ENCODE measurements at regions not wholly inside any gene's neighbourhood (a gene's known extent, or its start where the extent isn't known, plus 50 kb on each side); places are given as distances from the start of the nearest gene placed in this dataset.

DNA sequence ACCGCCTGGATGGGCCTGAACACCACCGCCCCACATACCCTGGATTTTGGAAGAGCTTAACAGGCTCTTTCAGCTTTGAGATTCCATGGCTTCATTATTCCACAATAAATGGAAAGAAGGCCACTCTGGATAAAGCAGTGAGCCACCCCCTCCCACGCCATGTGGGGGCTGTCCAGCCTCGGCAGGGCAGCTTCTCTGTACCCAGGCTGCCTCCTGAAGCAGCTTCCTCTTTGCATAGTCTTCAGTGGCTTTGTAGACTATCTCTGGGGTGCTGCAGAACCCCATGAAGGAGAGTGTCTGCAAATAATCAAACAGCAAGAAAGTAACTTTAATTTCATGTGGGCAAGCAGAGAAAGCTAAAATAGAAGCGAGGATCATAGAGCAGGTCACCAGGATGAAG is 96.6 kb upstream of the NXT1 start:
- Histone ChIP-seq H3K9me3 (ENCODE audit: insufficient read depth, low read depth, low read length) (no peaks in the 10 kb centered on the region), H3K9ac (ENCODE audit: low read length) (no peak overlapping the region), H3K27me3 (ENCODE audit: insufficient read depth, low read length) (no peaks in the 10 kb centered on the region), H3K4me3 (ENCODE audit: insufficient read depth, low read depth, low read length) (no peak overlapping the region), H3K36me3 (ENCODE audit: insufficient read depth, low read length) (no peaks in the 10 kb centered on the region), H3K4me1 (ENCODE audit: insufficient read depth, low read length) (peaks cover 34% of the 10 kb centered on the region), H4K20me1 (ENCODE audit: insufficient read depth, low read length) (no peaks in the 10 kb centered on the region), H3K4me2 (ENCODE audit: low read length) (no peak overlapping the region), H3K79me2 (ENCODE audit: insufficient read depth, low read length) (no peaks in the 10 kb centered on the region), H2AFZ (ENCODE audit: low read depth, low read length) (no peak overlapping the region), H3K27ac (ENCODE audit: low read depth, low read length) (no peak overlapping the region)
- H3K36me3 Mint-ChIP-seq (ENCODE audit: low read depth, unreplicated experiment): no peaks in the 10 kb centered on the region
- no peak overlapping the region for H3K4me3 Mint-ChIP-seq (ENCODE audit: unreplicated experiment)
- TF ChIP-seq, protein P1, sequence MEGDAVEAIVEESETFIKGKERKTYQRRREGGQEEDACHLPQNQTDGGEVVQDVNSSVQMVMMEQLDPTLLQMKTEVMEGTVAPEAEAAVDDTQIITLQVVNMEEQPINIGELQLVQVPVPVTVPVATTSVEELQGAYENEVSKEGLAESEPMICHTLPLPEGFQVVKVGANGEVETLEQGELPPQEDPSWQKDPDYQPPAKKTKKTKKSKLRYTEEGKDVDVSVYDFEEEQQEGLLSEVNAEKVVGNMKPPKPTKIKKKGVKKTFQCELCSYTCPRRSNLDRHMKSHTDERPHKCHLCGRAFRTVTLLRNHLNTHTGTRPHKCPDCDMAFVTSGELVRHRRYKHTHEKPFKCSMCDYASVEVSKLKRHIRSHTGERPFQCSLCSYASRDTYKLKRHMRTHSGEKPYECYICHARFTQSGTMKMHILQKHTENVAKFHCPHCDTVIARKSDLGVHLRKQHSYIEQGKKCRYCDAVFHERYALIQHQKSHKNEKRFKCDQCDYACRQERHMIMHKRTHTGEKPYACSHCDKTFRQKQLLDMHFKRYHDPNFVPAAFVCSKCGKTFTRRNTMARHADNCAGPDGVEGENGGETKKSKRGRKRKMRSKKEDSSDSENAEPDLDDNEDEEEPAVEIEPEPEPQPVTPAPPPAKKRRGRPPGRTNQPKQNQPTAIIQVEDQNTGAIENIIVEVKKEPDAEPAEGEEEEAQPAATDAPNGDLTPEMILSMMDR (IDR thresholded peaks at IDR 0.05; ENCODE audit: insufficient read depth, low read depth, low read length): no peak
- TF ChIP-seq EZH2 (IDR thresholded peaks at IDR 0.05; ENCODE audit: insufficient read depth, low read length): no peak
- DNase-seq (ENCODE audit: low read depth): no peak
- H3K27me3 Mint-ChIP-seq (ENCODE audit: low read depth, unreplicated experiment): peaks cover 5% of the 10 kb centered on the region
- no peaks in the 10 kb centered on the region for H3K9me3 Mint-ChIP-seq (ENCODE audit: unreplicated experiment)
- H3K4me1 Mint-ChIP-seq (ENCODE audit: low read depth, unreplicated experiment): peaks cover 34% of the 10 kb centered on the region
- FAIRE-seq: no peak
- H3K27ac Mint-ChIP-seq (ENCODE audit: unreplicated experiment): no peak overlapping the region

DNA sequence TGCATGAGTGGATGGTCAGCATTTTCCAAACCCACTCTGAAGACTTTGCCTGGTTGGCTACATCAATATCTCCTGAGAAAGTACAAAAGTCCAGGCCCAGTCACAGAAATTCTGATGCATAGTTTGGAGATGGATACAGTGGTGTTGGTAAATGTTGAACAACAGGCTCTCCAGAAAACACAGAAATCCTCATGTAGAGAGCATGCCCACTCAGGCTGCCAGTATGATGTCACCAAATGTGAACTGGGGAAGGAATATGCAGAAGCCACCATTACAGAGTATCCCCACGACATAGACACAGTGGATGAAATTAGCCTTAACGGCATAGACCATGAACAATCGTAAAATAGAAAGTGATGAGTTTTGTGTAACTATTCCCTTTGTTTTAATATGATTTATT is 97.1 kb upstream of the NXT1 start:
- Histone ChIP-seq H3K4me3 (ENCODE audit: insufficient read depth, low read depth, low read length) (no peak overlapping the region), H2AFZ (ENCODE audit: low read depth, low read length) (no peak overlapping the region), H3K4me1 (ENCODE audit: insufficient read depth, low read length) (peaks cover 30% of the 10 kb centered on the region), H3K9ac (ENCODE audit: low read length) (no peak overlapping the region), H3K9me3 (ENCODE audit: insufficient read depth, low read depth, low read length) (no peaks in the 10 kb centered on the region), H3K27ac (ENCODE audit: low read depth, low read length) (no peak overlapping the region), H3K4me2 (ENCODE audit: low read length) (no peak overlapping the region), H3K79me2 (ENCODE audit: insufficient read depth, low read length) (no peaks in the 10 kb centered on the region), H3K27me3 (ENCODE audit: insufficient read depth, low read length) (no peaks in the 10 kb centered on the region), H4K20me1 (ENCODE audit: insufficient read depth, low read length) (no peaks in the 10 kb centered on the region), H3K36me3 (ENCODE audit: insufficient read depth, low read length) (no peaks in the 10 kb centered on the region)
- Mint-ChIP-seq H3K4me1 (ENCODE audit: low read depth, unreplicated experiment) (peaks cover 32% of the 10 kb centered on the region), H3K36me3 (ENCODE audit: low read depth, unreplicated experiment) (no peaks in the 10 kb centered on the region), H3K9me3 (ENCODE audit: unreplicated experiment) (no peaks in the 10 kb centered on the region), H3K4me3 (ENCODE audit: unreplicated experiment) (no peak overlapping the region), H3K27ac (ENCODE audit: unreplicated experiment) (no peak overlapping the region), H3K27me3 (ENCODE audit: low read depth, unreplicated experiment) (peaks cover 5% of the 10 kb centered on the region)
- no peak for TF ChIP-seq EZH2 (IDR thresholded peaks at IDR 0.05; ENCODE audit: insufficient read depth, low read length)
- TF ChIP-seq, protein P1 (IDR thresholded peaks at IDR 0.05; ENCODE audit: insufficient read depth, low read depth, low read length): no peak
- FAIRE-seq (no peak), DNase-seq (ENCODE audit: low read depth) (no peak)

DNA sequence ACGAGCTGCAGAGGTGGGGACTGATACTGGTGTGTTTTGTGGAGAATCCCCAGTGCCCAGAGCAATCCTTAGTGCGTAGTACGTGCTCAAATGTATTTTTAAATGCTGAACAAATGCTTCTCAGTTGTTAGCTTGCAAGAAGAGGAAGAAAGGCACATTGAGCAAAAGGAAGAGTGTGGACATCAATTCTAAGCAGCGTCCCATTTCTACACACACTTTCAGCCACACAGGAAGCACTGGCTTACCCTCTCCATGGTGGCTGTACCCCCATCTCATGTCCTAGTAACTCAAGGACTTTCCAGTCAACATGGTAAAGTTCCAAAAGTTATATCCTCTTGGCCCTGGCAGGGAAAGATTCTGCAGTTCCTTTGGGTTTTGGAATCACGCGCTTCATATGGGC is 98.8 kb upstream of the NXT1 start:
- Histone ChIP-seq H3K4me3 (ENCODE audit: insufficient read depth, low read depth, low read length) (no peak overlapping the region), H3K79me2 (ENCODE audit: insufficient read depth, low read length) (no peaks in the 10 kb centered on the region), H3K27me3 (ENCODE audit: insufficient read depth, low read length) (no peaks in the 10 kb centered on the region), H2AFZ (ENCODE audit: low read depth, low read length) (no peak overlapping the region), H3K9me3 (ENCODE audit: insufficient read depth, low read depth, low read length) (no peaks in the 10 kb centered on the region), H3K36me3 (ENCODE audit: insufficient read depth, low read length) (no peaks in the 10 kb centered on the region), H3K4me2 (ENCODE audit: low read length) (no peak overlapping the region), H3K9ac (ENCODE audit: low read length) (no peak overlapping the region), H3K27ac (ENCODE audit: low read depth, low read length) (no peak overlapping the region), H4K20me1 (ENCODE audit: insufficient read depth, low read length) (no peaks in the 10 kb centered on the region), H3K4me1 (ENCODE audit: insufficient read depth, low read length) (peaks cover 13% of the 10 kb centered on the region)
- Mint-ChIP-seq H3K9me3 (ENCODE audit: unreplicated experiment) (no peaks in the 10 kb centered on the region), H3K27me3 (ENCODE audit: low read depth, unreplicated experiment) (peaks cover 5% of the 10 kb centered on the region), H3K27ac (ENCODE audit: unreplicated experiment) (no peak overlapping the region), H3K4me1 (ENCODE audit: low read depth, unreplicated experiment) (peaks cover 15% of the 10 kb centered on the region), H3K4me3 (ENCODE audit: unreplicated experiment) (no peak overlapping the region), H3K36me3 (ENCODE audit: low read depth, unreplicated experiment) (no peaks in the 10 kb centered on the region)
- no peak for DNase-seq (ENCODE audit: low read depth)
- no peak for FAIRE-seq
- TF ChIP-seq EZH2 (IDR thresholded peaks at IDR 0.05; ENCODE audit: insufficient read depth, low read length): no peak
- TF ChIP-seq, protein P1 (IDR thresholded peaks at IDR 0.05; ENCODE audit: insufficient read depth, low read depth, low read length): no peak
